HG03066 (cell line): ENCODE measurements at regions not wholly inside any gene's neighbourhood (a gene's known extent, or its start where the extent isn't known, plus 50 kb on each side); places are given as distances from the start of the nearest gene placed in this dataset.
"Not testable (repeated sequence)": the region's sequence is repeated elsewhere in the genome, so short reads cannot be mapped to it uniquely, and the experiment has no call there.

Experiments
- ATAC-seq: cut with Tn5 transposase; IDR thresholded peaks from one replicate; pipeline ENCODE4 v1.9.1; 2021; ENCODE audit warnings: low read depth; ENCODE audit not compliant: unreplicated experiment

DNA sequence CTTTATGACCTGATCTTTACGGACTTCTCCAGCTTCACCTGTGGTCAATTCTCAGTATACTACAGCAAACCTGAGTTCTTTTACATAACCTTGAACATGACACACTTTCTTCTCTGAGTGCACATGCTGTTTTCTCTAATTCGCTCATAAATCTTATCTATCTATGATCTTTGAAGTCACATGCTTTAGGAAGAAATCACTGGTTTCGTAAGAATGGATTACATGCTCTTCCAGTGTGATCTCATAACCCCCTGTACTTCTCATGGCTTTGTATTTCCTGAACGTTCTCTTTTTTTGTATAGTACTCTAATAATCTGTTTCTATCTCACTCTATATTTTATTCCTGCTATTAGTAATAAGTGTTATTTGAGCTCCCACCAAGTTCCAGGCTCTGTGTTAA is 1165.2 kb downstream of the TBL1XR1 start:
- no peak for ATAC-seq

DNA sequence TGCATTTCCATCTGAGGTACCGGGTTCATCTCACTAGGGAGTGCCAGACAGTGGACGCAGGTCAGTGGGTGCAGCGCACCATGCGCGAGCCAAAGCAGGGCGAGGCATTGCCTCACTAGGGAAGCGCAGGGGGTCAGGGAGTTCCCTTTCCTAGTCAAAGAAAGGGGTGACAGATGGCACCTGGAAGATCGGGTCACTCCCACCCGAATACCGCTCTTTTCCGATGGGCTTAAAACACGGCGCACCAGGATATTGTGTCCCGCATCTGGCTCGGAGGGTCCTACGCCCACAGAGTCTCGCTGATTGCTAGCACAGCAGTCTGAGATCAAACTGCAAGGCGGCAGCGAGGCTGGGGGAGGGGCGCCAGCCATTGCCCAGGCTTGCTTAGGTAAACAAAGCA is 1157.1 kb downstream of the NAALADL2 start:
- ATAC-seq, result not testable (repeated sequence)

- not testable (repeated sequence) for ATAC-seq
Measured at GRCh38 chr3:176015228-176015627, 1156.1 kb downstream of the NAALADL2 start.

GRCh38 chr3:176009256-176009655 is 1150.1 kb downstream of the NAALADL2 start:
- no peak for ATAC-seq

DNA sequence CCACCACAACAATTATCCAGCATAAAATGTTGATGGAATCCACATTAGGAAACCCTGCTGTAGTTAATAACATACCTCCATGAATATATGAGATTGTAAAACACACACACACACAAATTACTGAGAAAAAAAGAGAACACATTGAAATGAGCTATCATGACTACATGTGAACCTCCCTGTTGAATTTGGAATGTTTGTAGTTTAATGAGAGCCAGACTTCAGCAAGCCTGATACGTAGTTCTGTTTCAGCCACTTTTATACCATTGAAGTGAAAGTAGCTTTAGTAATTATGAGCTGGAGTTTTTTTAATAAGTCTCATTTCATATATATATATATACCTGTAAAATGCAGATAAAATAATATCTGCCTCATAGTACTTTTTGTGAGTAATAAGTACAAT is 1146.4 kb downstream of the NAALADL2 start:
- no peak for ATAC-seq

GRCh38 chr3:175989161-175989560 is 1130.0 kb downstream of the NAALADL2 start:
- no peak for ATAC-seq

GRCh38 chr3:175988401-175988800 is 1129.3 kb downstream of the NAALADL2 start:
- no peak for ATAC-seq

GRCh38 chr3:175985781-175986180 is 1126.6 kb downstream of the NAALADL2 start:
- ATAC-seq, result no peak

DNA sequence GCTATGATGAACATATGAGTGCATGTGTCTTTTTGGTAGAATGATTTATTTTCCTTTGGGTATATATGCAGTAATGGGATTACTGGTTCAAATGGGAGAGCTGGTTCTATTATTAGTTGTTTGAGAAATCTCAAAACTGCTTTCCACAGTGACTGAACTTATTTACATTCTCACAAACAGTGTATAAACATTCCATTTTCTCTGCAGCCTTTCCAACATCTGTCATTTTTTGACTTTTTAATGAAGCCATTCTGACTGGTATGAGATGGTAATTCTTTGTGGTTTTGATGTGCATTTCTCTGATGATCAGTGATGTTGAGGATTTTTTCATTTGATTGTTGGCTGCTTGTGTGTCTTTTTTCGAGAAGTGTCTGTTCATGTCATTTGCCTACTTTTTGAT is 1124.2 kb downstream of the NAALADL2 start:
- no peak for ATAC-seq

DNA sequence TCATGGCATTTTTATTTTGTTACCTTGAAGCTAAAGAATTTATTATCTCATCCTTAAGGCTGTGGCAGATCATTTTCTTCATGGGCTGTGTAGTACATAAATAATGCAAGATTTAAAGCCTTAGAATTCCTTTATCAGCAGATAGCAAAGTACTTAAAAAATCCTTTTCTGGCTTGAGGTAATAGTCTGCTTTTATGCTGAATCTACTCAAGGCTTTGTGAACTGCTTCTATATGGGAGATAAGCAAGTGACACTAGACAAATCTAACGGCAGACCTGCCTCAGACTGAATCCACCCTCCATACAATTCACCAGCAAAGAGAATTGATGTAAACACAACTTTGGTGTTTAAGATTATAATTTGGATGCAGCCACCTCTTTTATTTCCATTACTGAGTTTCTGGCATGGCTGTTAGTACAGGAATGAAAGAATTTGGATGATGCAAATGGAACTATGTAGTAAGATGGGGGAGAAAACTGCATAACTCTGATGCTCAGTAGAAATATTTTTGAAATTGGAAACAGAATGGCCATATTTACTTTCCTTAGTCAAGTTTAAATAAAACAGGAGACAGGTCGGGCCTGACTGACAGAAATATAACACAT is 1121.5 kb downstream of the NAALADL2 start:
- no peak for ATAC-seq

DNA sequence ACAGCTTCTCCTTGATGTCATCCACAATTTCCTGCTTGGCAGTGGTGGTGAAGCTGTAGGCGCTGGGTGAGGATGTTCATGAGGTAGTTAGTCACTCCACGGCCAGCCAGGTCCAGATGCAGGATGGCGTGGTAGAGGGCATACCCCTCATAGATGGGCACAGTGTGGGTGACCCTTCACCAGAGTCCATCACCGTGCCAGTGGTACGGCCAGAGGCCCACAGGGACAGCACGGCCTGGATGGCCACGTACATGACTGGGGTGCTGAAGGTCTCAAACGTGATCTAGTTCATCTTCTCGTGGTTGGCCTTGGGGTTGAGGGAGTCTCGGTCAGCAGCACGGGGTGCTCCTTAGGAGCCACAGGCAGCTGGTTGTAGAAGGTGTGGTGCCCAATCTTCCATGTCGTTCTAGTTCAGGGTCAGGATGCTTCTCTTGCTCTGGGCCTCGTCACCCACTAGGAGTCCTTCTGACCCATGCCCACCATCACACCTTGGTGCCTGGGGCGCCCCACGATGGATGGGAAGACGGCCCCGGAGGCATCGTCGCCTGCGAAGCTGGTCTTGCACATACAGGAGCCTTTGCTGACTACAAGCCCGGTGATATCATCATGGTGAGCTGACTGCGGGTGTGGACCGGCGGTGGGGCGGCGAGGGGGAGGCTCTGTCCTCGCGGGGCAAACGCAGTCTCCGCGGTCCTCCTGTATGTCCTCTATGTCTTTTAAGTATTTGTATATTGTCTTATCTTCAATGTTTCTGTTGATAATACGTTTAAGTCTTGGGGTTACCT is 1119.0 kb downstream of the NAALADL2 start:
- no peak for ATAC-seq

DNA sequence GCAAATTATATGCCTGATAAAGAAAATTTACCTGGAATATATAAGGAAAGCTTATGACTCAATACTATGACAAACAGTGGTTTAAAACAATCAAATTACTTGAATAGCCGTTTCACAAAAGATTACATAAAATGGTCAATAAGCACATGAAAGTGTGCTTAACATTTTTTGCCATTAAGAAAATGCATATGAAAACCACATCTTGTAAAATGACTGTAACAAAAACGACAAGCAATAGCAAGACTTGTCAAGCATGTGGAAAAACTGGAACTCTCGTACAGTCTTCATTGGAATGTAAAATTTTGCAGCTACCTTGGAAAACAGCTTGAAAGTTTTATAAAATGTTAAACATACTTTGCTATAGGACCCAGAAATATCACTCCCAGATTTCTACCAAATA is 1110.3 kb downstream of the NAALADL2 start:
- no peak for ATAC-seq

- no peak for ATAC-seq
Measured at GRCh38 chr3:175965036-175965435, 1105.9 kb downstream of the NAALADL2 start.

GRCh38 chr3:175957427-175957826 is 1098.3 kb downstream of the NAALADL2 start:
- no peak for ATAC-seq

- no peak for ATAC-seq
Measured at GRCh38 chr3:175956964-175957363, 1097.8 kb downstream of the NAALADL2 start.

DNA sequence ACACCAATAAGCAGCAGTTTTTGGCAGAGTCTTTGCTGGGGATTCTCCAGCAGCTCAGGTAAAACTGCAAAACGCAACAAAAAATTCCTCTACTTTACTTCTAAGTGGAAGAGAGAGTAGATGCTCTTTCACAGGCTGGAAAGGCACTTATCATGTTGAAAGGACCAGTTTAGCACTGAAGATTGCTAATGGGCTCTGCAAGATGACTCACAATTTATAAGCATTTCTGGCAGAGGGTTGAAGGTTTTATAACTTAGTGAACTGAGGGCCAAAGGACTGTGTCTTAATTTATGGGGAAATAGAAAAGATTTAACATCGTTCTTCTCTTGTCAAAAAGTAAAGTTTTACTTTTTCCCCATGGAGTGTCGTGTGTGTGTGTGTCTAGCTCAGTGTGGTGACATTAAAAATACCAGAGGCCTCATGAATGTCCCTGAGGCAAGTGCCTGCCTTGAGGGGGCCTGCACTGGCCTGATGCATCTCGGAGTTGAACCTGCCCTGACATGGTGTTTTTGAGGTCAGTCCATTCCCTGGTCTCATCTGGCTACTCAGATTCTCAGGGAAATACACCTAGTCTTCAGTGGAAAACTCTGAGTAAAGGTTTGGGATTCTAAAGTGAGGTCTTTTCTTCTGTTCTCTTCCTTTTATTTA is 1092.0 kb downstream of the NAALADL2 start:
- no peak for ATAC-seq

GRCh38 chr3:175948041-175948440 is 1088.9 kb downstream of the NAALADL2 start:
- no peak for ATAC-seq

- no peak for ATAC-seq
Measured at GRCh38 chr3:175941352-175941751, 1082.2 kb downstream of the NAALADL2 start.

GRCh38 chr3:175940881-175941280 is 1081.7 kb downstream of the NAALADL2 start:
- no peak for ATAC-seq

- ATAC-seq, result no peak
Measured at GRCh38 chr3:175940243-175940642, 1081.1 kb downstream of the NAALADL2 start.

- not testable (repeated sequence) for ATAC-seq
Measured at GRCh38 chr3:175937367-175937766, 1078.2 kb downstream of the NAALADL2 start.

GRCh38 chr3:175932586-175932985 is 1073.5 kb downstream of the NAALADL2 start:
- ATAC-seq, result no peak
